Activated B cell treated with CpG ODN at 0.5 μM for 24 hours (primary cell): ENCODE measurements at regions not wholly inside any gene's neighbourhood (a gene's known extent, or its start where the extent isn't known, plus 50 kb on each side); places are given as distances from the start of the nearest gene placed in this dataset.

Source experiments
- ATAC-seq: fragments of 200-7000 bp; cut with Tn5 transposase; one replicate; pipeline ENCODE4 v1.10.0; 2021; ENCODE audit warnings: low read depth, mild to moderate bottlenecking, moderate library complexity
- CTCF ChIA-PET: fragments of 350-600 bp; sonication (Branson Sonifier 250); formaldehyde crosslinking; loops from one replicate; lab custom pipeline; 2021; ENCODE audit warnings: antibody characterized with exemption; lab: Charles Lee
- POLR2A ChIA-PET: fragments of 350-600 bp; sonication (Branson Sonifier 250); formaldehyde crosslinking; loops from one replicate; lab custom pipeline; 2021; ENCODE audit warnings: antibody characterized with exemption; lab: Charles Lee
- DNase-seq: peaks from one replicate; pipeline ENCODE4 v3.0.0; 2022
- H3K27ac Mint-ChIP-seq: one replicate; pipeline ENCODE4 v1.8.0; 2020; ENCODE audit warnings: mixed read lengths
- H3K27me3 Mint-ChIP-seq: one replicate; pipeline ENCODE4 v1.8.0; 2021; ENCODE audit warnings: mixed read lengths
- H3K36me3 Mint-ChIP-seq: one replicate; pipeline ENCODE4 v1.8.0; 2021; ENCODE audit warnings: low read depth, mixed read lengths
- H3K4me1 Mint-ChIP-seq: one replicate; pipeline ENCODE4 v1.8.0; 2021; ENCODE audit warnings: mixed read lengths
- H3K4me3 Mint-ChIP-seq: one replicate; pipeline ENCODE4 v1.8.0; 2020; ENCODE audit warnings: mild to moderate bottlenecking, mixed read lengths
- H3K9me3 Mint-ChIP-seq: one replicate; pipeline ENCODE4 v1.8.0; 2020; ENCODE audit warnings: mixed read lengths
- CTCF ChIP-seq: fragments of 200-600 bp; IDR thresholded peaks from one replicate; pipeline ENCODE4 v1.8.0; 2022; ENCODE audit warnings: antibody characterized with exemption, mild to moderate bottlenecking
- intact Hi-C: fragments of 100-400 bp; cut with micrococcal nuclease; formaldehyde crosslinking; loops from one replicate; pipeline ENCODE4 v1.15.1; 2024

GRCh38 chr5:34501840-34502239, 154.3 kb upstream of the RAI14 start:
- ATAC-seq, result no peak
- H3K4me1 Mint-ChIP-seq, result peaks cover 21% of the 10 kb centered on the region
- no peak for DNase-seq
- POLR2A ChIA-PET, result no interaction called here
- no peaks in the 10 kb centered on the region for H3K36me3 Mint-ChIP-seq
- intact Hi-C loops, result loop anchor here (5.0 kb wide), 1 partner anchor 815 kb away; no protein-coding TSS in a partner anchor
- no peak for TF ChIP-seq CTCF
- CTCF ChIA-PET, result no interaction called here
- H3K4me3 Mint-ChIP-seq, result no peak overlapping the region
- no peaks in the 10 kb centered on the region for H3K9me3 Mint-ChIP-seq
- peaks cover 7% of the 10 kb centered on the region for H3K27me3 Mint-ChIP-seq
- no peak overlapping the region for H3K27ac Mint-ChIP-seq

GRCh38 chr5:34502581-34502980, 153.5 kb upstream of the RAI14 start:
- no peaks in the 10 kb centered on the region for H3K36me3 Mint-ChIP-seq
- H3K4me1 Mint-ChIP-seq, result peaks cover 21% of the 10 kb centered on the region
- no peak overlapping the region for H3K4me3 Mint-ChIP-seq
- DNase-seq (no peak), ATAC-seq (no peak)
- CTCF ChIA-PET, result interaction anchor here (0.6 kb wide), 1 partner anchor 888 kb away, joined by 3 read pairs; no protein-coding TSS in a partner anchor
- no peak overlapping the region for H3K27ac Mint-ChIP-seq
- POLR2A ChIA-PET, result no interaction called here
- intact Hi-C loops, result loop anchor here (5.0 kb wide), 1 partner anchor 815 kb away; no protein-coding TSS in a partner anchor
- no peak for TF ChIP-seq CTCF
- H3K27me3 Mint-ChIP-seq, result peaks cover 9% of the 10 kb centered on the region
- H3K9me3 Mint-ChIP-seq, result no peaks in the 10 kb centered on the region

DNA sequence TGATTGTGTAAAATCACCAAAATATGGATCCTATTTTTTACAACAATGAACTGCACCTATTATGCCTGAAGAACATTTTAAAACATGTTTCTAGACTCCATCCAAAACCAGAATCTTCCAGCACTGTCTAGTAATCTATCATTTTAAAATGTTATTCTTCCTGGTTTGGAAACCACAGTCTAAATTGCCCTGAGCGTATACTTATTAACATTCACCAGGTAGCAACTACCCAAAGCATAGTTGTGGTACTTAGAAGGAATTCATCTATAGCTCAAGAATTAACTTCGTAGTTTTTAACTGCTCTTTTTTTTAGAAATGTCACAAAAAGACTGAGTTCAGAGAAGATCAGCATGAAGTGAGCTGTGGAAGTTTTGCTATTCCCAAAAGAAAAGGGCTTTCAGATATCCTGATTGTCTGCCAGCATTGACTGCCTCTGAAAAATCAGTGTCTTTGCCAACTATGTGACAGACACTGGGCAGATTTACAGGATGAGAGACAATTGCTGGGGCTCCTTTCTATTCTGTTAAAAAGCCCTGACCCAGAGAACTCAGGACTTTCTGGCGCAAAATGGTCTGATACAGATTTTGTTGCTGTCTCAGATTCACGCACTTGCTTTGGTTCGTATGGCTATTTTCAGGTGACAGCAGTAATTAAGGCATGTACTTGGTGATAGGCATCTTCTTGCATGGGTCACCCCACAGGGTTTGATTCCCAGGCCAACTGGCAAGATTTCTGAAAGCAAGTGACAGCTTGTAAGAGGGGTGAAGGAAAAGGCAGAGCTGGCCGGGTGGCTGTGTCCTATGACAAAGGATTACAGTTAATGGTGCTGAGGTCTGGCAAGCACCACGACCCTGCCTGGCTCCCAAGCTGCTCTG, 152.5 kb upstream of the RAI14 start:
- CTCF ChIA-PET, result no interaction called here
- Mint-ChIP-seq H3K4me3 (no peak overlapping the region), H3K36me3 (no peaks in the 10 kb centered on the region), H3K27me3 (peaks cover 14% of the 10 kb centered on the region), H3K4me1 (peaks cover 18% of the 10 kb centered on the region), H3K27ac (no peak overlapping the region), H3K9me3 (no peaks in the 10 kb centered on the region)
- ATAC-seq (no peak), DNase-seq (no peak)
- no peak for TF ChIP-seq CTCF
- intact Hi-C loops, result loop anchor here (5.0 kb wide), 1 partner anchor 814 kb away; no protein-coding TSS in a partner anchor
- POLR2A ChIA-PET, result no interaction called here

GRCh38 chr5:34504967-34505366, 151.2 kb upstream of the RAI14 start:
- intact Hi-C loops, result loop anchor here (5.0 kb wide), 1 partner anchor 812 kb away; no protein-coding TSS in a partner anchor
- H3K9me3 Mint-ChIP-seq, result no peaks in the 10 kb centered on the region
- peaks cover 8% of the 10 kb centered on the region for H3K4me1 Mint-ChIP-seq
- H3K27me3 Mint-ChIP-seq, result peaks cover 14% of the 10 kb centered on the region
- no peak for TF ChIP-seq CTCF
- ChIA-PET POLR2A (no interaction called here), CTCF (no interaction called here)
- DNase-seq (no peak), ATAC-seq (no peak)
- H3K27ac Mint-ChIP-seq, result no peak overlapping the region
- H3K36me3 Mint-ChIP-seq, result no peaks in the 10 kb centered on the region
- no peak overlapping the region for H3K4me3 Mint-ChIP-seq

GRCh38 chr5:34505731-34506130, 150.4 kb upstream of the RAI14 start:
- peaks cover 4% of the 10 kb centered on the region for H3K4me1 Mint-ChIP-seq
- TF ChIP-seq CTCF, result no peak

More at GRCh38 chr5:34505731-34506130, 150.4 kb upstream of the RAI14 start:
- no peaks in the 10 kb centered on the region for H3K36me3 Mint-ChIP-seq
- intact Hi-C loops, result no loop called here
- ChIA-PET CTCF (no interaction called here), POLR2A (no interaction called here)
- DNase-seq (no peak), ATAC-seq (no peak)
- peaks cover 14% of the 10 kb centered on the region for H3K27me3 Mint-ChIP-seq
- H3K27ac Mint-ChIP-seq, result no peak overlapping the region
- no peak overlapping the region for H3K4me3 Mint-ChIP-seq
- H3K9me3 Mint-ChIP-seq, result no peaks in the 10 kb centered on the region
